GM21423 (cell line): ENCODE measurements at regions not wholly inside any gene's neighbourhood (a gene's known extent, or its start where the extent isn't known, plus 50 kb on each side); places are given as distances from the start of the nearest gene placed in this dataset.

Source experiments
- ATAC-seq: cut with Tn5 transposase; IDR thresholded peaks from one replicate; pipeline ENCODE4 v1.9.1; 2021; ENCODE audit warnings: mild to moderate bottlenecking, moderate library complexity; ENCODE audit not compliant: unreplicated experiment

GRCh38 chr5:167503926-167504720, 787.3 kb upstream of the WWC1 start:
- ATAC-seq: no peak

GRCh38 chr5:167507463-167508233, 783.8 kb upstream of the WWC1 start:
- no peak for ATAC-seq

GRCh38 chr5:167509076-167509475, 782.4 kb upstream of the WWC1 start:
- no peak for ATAC-seq

- no peak for ATAC-seq
Measured at GRCh38 chr5:167511276-167511675, 780.2 kb upstream of the WWC1 start.

- no peak for ATAC-seq
Measured at GRCh38 chr5:167512111-167512510, 779.3 kb upstream of the WWC1 start.

GRCh38 chr5:167513381-167513780, 778.1 kb upstream of the WWC1 start:
- no peak for ATAC-seq

- no peak for ATAC-seq
Measured at GRCh38 chr5:167514461-167514860, 777.0 kb upstream of the WWC1 start.

- no peak for ATAC-seq
Measured at GRCh38 chr5:167525004-167525403, 766.4 kb upstream of the WWC1 start.

GRCh38 chr5:167528651-167529050, 762.8 kb upstream of the WWC1 start:
- no peak for ATAC-seq

- no peak for ATAC-seq
Measured at GRCh38 chr5:167530548-167530947, 760.9 kb upstream of the WWC1 start.

GRCh38 chr5:167533814-167534795, 757.3 kb upstream of the WWC1 start:
- ATAC-seq: no peak

GRCh38 chr5:167539747-167540146, 751.7 kb upstream of the WWC1 start:
- ATAC-seq: no peak

- no peak for ATAC-seq
Measured at GRCh38 chr5:167546270-167546669, 745.2 kb upstream of the WWC1 start.

- no peak for ATAC-seq
Measured at GRCh38 chr5:167552356-167552755, 739.1 kb upstream of the WWC1 start.

- ATAC-seq: no peak
Measured at GRCh38 chr5:167553511-167553910, 737.9 kb upstream of the WWC1 start.

- no peak for ATAC-seq
Measured at GRCh38 chr5:167554564-167555290, 736.7 kb upstream of the WWC1 start.

GRCh38 chr5:167555565-167556166, 735.8 kb upstream of the WWC1 start:
- ATAC-seq: no peak

- no peak for ATAC-seq
Measured at GRCh38 chr5:167557359-167557758, 734.1 kb upstream of the WWC1 start.

GRCh38 chr5:167561796-167562195, 729.6 kb upstream of the WWC1 start:
- ATAC-seq: no peak

- ATAC-seq: no peak
Measured at GRCh38 chr5:167564275-167564674, 727.2 kb upstream of the WWC1 start.
